ENCODE measurements at regions not wholly inside any gene's neighbourhood (a gene's known extent, or its start where the extent isn't known, plus 50 kb on each side); places are given as distances from the start of the nearest gene placed in this dataset.

DNA sequence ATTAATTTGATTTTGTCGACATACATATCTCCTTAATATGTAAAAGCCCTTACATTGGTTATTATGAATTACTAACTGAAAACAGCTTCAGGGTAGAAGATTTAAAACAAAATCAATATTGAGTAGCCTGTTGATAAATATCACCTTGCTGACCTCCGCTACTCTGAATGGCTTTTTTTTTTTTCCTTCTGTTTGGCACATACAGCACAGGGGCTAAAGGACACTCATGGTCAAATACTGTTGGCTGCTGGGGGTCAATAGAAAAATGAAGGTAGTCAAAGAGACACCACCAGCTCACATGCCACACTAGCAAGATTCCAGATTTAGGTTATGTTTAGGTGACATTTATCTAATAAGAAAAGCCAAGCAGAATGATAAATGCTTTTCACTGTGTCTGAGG, 1642.4 kb upstream of the SLC39A10 start:
- Histone ChIP-seq H3K27me3 (no peaks in the 10 kb centered on the region), H3K4me1 (no peaks in the 10 kb centered on the region), H3K27ac (no peak overlapping the region), H3K36me3 (no peaks in the 10 kb centered on the region), H3K9me3 (peaks cover 0 to 11% of the 10 kb centered on the region in 2 donors), H3K4me3 (no peak overlapping the region)
- no peak for DNase-seq (ENCODE audit: low spot score in 2 of 2)
- intact Hi-C loops (cut with DNase I; ENCODE audit: low total_unique reads) = no loop called here
- TF ChIP-seq, protein P1, sequence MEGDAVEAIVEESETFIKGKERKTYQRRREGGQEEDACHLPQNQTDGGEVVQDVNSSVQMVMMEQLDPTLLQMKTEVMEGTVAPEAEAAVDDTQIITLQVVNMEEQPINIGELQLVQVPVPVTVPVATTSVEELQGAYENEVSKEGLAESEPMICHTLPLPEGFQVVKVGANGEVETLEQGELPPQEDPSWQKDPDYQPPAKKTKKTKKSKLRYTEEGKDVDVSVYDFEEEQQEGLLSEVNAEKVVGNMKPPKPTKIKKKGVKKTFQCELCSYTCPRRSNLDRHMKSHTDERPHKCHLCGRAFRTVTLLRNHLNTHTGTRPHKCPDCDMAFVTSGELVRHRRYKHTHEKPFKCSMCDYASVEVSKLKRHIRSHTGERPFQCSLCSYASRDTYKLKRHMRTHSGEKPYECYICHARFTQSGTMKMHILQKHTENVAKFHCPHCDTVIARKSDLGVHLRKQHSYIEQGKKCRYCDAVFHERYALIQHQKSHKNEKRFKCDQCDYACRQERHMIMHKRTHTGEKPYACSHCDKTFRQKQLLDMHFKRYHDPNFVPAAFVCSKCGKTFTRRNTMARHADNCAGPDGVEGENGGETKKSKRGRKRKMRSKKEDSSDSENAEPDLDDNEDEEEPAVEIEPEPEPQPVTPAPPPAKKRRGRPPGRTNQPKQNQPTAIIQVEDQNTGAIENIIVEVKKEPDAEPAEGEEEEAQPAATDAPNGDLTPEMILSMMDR (IDR thresholded peaks at IDR 0.05) = no peak
- TF ChIP-seq POLR2A (IDR thresholded peaks at IDR 0.05) = no peak
- TF ChIP-seq POLR2AphosphoS5 (IDR thresholded peaks at IDR 0.05) = no peak

DNA sequence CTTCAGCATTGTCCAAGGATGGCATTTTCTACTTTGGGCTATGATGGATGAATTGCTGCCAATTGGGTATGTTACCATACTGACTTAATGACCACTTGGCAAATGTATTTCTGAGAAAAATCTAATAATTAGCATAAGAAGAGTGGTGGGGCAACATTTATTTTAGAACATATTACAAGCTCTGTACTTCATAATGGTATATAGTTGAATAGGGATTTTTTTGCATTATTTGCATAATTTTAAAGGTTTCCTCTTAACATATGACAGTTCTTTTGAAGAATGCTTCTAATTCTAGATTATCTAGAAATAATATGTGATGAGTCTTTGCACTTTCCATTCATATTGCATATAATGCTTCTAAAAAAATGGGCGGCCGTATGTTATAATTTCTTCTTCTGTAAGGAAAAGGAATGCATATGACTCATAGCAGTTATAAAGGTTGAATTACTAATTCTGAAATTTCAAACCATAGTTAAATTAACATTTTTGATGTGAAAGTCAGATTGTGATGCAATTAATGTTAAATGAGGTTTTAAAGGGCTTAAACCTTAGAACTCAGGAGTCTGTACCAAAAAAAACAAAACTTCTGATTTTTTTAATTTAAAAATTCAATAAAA, 1652.3 kb upstream of the SLC39A10 start:
- Histone ChIP-seq H3K4me3 (no peak overlapping the region), H3K4me1 (no peaks in the 10 kb centered on the region), H3K36me3 (peaks cover 4% of the 10 kb centered on the region), H3K9me3 (peaks cover 3 to 21% of the 10 kb centered on the region in 2 donors), H3K27me3 (no peaks in the 10 kb centered on the region), H3K27ac (no peak overlapping the region)
- TF ChIP-seq, protein P1 (IDR thresholded peaks at IDR 0.05) = no peak
- no peak for TF ChIP-seq POLR2AphosphoS5 (IDR thresholded peaks at IDR 0.05)
- TF ChIP-seq POLR2A (IDR thresholded peaks at IDR 0.05) = no peak
- no peak for DNase-seq (ENCODE audit: low spot score in 2 of 2)
- intact Hi-C loops (cut with DNase I; ENCODE audit: low total_unique reads) = no loop called here

DNA sequence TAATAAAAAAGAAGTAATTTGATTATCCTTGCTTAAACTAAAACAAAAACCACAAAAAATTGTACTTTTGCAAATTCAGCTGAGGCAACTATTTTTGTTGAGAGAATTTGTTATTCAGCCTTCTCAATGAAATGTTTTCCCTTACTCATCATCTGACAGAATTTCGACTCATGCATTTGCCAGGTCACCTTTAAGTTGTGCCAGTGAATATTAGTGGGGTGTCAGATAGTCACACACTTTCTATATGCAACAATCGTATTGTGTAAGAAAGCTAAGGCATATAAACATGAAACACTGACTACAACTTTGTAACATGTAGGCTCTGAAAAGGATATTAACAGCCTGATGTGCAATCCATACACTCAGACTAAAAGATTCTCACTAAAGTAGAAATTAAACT, 1653.1 kb upstream of the SLC39A10 start:
- H3K4me3 ChIP-seq = no peak overlapping the region
- no peak for DNase-seq (ENCODE audit: low spot score in 2 of 2)
- no peak overlapping the region for H3K27ac ChIP-seq
- TF ChIP-seq POLR2AphosphoS5 (IDR thresholded peaks at IDR 0.05) (no peak), POLR2A (IDR thresholded peaks at IDR 0.05) (no peak)
- TF ChIP-seq, protein P1 (IDR thresholded peaks at IDR 0.05) = no peak
- H3K36me3 ChIP-seq = peaks cover 4% of the 10 kb centered on the region
- intact Hi-C loops (cut with DNase I; ENCODE audit: low total_unique reads) = no loop called here
- H3K27me3 ChIP-seq = no peaks in the 10 kb centered on the region
- no peaks in the 10 kb centered on the region for H3K4me1 ChIP-seq
- H3K9me3 ChIP-seq = peaks cover 2 to 15% of the 10 kb centered on the region in 2 donors

DNA sequence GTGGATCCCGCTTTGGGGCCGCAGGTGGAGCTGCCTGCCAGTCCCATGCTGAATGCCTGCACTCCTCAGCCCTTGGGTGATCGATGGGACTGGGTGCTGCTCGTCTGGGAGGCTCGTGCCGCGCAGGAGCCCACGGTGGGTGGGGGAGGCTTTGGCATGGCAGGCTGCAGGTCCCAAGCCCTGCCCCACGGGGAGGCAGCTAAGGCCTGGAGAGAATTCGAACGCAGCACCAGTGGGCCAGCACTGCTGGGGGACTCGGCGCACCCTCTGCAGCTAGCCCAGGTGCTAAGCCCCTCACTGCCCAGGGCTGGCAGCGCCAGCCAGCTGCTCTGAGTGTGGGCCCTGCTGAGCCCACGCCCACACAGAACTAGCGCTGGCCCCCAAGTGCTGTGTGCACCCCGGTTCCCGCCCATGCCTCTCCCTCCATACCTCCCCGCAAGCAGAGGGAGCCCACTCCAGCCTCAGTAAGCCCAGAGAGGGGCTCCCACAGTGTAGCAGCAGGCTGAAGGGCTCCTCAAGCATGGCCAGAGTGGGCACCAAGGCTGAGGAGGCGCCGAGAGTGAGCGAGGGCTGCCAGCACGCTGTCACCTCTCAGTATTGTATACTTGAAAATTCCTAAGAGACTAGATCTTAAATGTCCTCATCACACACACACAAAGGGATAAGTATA, 1654.2 kb upstream of the SLC39A10 start:
- no peak for TF ChIP-seq POLR2AphosphoS5 (IDR thresholded peaks at IDR 0.05)
- TF ChIP-seq, protein P1 (IDR thresholded peaks at IDR 0.05) = no peak
- no peak for TF ChIP-seq POLR2A (IDR thresholded peaks at IDR 0.05)
- intact Hi-C loops (cut with DNase I; ENCODE audit: low total_unique reads) = no loop called here
- H3K4me1 ChIP-seq = no peaks in the 10 kb centered on the region
- no peak overlapping the region for H3K27ac ChIP-seq
- H3K4me3 ChIP-seq = no peak overlapping the region
- peaks cover 4% of the 10 kb centered on the region for H3K36me3 ChIP-seq
- no peak for DNase-seq (ENCODE audit: low spot score in 2 of 2)
- peaks cover 0 to 4% of the 10 kb centered on the region in 2 donors for H3K9me3 ChIP-seq
- H3K27me3 ChIP-seq = no peaks in the 10 kb centered on the region

DNA sequence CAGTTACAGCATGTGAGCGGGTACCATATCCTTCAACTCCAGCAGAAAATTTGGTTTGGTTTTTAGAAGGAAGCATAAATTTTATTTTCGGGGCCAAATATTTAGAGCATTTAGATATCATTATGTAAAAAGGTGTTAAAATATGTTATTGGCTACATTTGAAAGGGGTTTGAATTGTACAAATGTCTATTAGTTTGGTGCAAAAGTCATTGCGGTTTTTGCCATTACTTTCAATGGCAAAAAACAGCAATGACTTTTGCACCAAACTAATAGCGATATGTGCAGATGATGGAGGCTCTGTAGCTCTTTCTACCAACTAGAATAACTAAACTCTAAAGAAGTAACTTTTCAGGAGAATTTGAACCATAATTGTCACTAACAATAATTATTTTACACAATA, 1666.2 kb upstream of the SLC39A10 start:
- H3K36me3 ChIP-seq = no peaks in the 10 kb centered on the region
- no peak for DNase-seq (ENCODE audit: low spot score in 2 of 2)
- TF ChIP-seq, protein P1 (IDR thresholded peaks at IDR 0.05) = no peak
- TF ChIP-seq POLR2A (IDR thresholded peaks at IDR 0.05) = no peak
- no peak for TF ChIP-seq POLR2AphosphoS5 (IDR thresholded peaks at IDR 0.05)
- no peaks in the 10 kb centered on the region for H3K27me3 ChIP-seq
- no peak overlapping the region for H3K4me3 ChIP-seq
- intact Hi-C loops (cut with DNase I; ENCODE audit: low total_unique reads) = no loop called here
- no peak overlapping the region for H3K27ac ChIP-seq
- H3K4me1 ChIP-seq = no peaks in the 10 kb centered on the region
- H3K9me3 ChIP-seq = no peaks in the 10 kb centered on the region

Data from breast epithelium (tissue), 4 donors.